GM18909 (cell line): ENCODE measurements at regions not wholly inside any gene's neighbourhood (a gene's known extent, or its start where the extent isn't known, plus 50 kb on each side); places are given as distances from the start of the nearest gene placed in this dataset.

ENCODE experiments used
- ATAC-seq: cut with Tn5 transposase; IDR thresholded peaks from one replicate; pipeline ENCODE4 v1.9.1; 2021; ENCODE audit warnings: mild to moderate bottlenecking; ENCODE audit not compliant: unreplicated experiment, poor library complexity

DNA sequence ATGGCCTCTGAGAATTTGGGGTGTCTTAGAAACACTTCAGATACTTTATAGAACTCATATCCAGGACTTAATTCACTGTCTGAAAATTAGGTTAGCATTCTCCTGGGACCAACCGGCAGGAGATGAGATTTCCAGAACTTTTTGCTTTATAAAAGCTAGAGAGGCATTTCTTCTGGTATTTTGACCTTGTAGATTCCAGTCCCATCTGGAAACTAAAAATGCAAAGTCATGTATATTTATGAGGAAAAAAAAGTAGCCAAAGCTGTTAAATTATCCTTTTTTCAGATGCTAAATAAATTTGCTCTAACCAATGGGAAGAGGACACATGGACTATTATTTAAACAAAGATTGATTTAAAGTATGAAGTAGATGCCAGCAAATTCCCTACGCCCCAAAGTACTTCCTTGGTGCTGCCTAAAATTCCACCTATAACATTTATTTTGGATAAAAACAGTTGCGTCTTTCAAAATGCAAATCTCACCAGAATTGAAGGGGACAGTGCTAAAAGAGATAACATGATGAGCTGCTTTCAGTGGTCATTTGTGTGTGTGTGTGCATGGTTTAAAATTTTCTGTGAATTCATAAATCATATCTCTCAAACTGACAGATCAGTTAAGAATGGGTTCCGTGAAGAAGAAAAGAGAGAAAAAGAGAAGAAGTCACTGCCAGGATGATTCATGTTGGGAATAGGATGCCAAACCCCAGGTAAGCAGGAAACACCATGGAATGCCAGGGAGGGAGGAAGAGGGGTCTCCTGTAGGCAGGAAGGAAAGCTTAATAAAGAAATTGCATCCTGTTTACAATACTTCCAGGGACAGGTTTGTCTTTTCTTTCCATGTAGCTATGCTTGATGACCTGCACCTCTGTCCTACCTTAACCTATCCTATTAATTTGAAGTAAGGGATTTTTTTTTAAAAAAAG, 97.7 kb upstream of the RGS6 start:
- ATAC-seq, result no peak

DNA sequence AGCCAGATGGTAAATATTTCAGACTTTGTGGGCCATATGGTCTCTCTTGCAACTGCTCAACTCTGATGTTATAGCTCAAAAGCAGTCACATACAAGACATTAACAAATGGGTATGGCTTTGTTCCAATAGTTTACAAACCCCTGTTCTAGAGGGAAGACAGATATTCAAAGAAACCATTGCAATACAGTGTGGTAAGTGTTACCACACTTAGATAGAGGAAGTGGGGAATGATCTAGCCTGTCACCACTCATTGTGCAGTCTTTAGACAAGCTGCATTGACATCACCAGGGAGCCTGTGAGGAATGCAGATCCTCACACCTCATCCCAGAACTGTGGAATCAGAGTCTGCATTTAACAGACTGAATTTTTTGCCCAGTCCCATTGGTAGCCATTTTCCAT, 80.0 kb upstream of the RGS6 start:
- ATAC-seq, result no peak

DNA sequence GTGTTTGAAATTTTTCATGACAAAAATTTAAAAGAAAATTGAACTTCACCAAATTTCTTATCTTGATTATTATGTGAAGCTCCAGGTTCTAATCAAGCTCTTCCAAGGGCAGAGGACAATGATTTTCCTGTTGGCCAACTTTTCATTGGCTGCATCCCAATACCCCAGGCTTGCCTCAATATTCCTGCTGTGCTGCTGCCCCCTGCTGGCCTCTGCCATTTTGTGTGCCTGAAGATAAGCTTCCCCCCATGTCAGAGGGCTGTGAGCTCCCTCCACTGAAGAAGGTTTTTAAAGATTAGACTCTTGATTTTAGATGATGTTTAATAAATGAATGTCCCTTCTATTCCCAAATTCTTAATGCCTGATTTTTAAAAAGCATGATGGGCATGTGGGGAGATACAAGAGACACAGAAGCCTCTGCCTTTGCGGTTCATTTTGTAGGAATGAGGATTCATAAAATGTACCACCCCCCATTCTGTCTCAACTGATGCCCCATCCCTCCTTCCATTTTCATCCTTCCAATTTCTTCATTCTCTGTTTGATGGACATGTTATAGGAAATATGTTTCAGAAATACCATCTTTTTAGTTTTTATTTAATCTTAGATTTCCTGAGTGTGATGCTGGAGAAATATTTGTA, 76.7 kb upstream of the RGS6 start:
- no peak for ATAC-seq

DNA sequence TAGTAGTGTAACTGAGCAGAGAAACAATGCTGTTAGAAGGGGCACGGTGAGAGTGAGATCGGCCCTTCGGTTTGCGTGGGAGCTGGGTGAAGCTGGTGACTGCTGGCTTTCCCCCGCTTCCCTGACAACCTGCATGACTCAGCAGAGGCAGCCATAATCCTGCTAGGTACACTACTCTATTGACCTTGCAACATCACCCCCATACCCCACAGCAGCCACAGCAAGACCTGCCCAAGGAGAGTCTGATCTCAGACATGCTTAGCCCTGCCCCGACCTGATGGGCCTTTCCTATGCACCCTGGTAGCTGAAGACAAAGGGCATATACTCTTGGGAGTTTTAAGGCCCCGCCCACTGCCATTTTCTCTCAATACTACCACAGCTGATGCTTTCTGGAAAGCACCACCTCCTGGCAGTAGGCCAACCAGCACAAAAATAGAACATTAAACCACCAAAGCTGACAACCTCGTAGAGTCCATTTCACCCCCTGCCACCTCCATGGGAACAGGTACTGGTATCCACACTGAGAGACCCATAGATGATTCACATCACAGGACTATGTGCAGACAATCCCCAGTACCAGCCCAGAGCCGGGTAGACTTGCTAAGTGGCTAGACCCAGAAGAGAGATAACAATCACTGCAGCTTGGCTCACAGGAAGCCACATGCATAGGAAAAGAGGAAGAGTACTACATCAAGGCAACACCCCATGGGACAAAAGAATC, 75.9 kb upstream of the RGS6 start:
- peak; percentile 71 for ATAC-seq

DNA sequence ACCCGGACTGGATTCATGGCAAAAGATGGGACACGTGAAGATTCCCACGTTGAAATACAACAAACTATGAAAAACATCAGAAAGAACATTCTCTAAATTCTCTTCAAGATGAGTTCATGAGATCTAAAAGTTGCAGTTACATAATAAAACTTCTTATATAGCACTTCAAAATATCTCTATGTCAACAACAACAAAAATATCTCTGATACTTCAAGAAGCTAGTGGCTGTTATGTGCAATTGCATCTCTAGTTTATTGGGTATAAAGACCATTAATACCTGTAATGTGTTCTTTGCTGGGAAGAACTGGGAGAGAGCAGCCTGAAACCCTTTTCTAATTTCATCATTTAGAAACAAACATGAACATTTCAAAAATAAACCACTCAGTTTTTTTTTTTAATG, 69.2 kb upstream of the RGS6 start:
- no peak for ATAC-seq

DNA sequence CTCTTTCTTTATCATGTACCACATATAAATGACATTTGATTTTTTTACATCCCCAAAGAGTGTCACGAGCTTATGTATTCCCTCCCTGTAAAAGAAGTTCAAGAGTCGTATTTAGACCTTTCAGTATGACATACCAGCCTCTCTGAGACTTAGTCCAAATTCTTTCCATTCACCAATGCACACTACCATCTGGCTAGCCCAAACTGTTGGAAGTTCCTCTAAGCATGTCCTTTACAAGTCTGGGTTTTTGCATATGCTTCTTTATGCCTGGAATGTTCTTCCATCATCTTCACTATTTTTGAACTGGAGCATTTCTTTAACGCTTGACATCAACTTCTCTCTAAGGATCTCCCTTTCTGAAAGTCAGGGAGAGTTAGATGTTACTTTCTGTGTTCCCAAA, 68.5 kb upstream of the RGS6 start:
- no peak for ATAC-seq
